SK-N-SH treated with all-trans-retinoic acid at 6 μM for 48 hours (cell line): ENCODE measurements at regions not wholly inside any gene's neighbourhood (a gene's known extent, or its start where the extent isn't known, plus 50 kb on each side); places are given as distances from the start of the nearest gene placed in this dataset.

Experiments used
- ATAC-seq: fragments of 200-7000 bp; cut with Tn5 transposase; 3 replicates; pipeline ENCODE4 v1.9.1; 2020; ENCODE audit warnings: mild to moderate bottlenecking, moderate library complexity
- ARNTL ChIP-seq: fragments of 450-650 bp; formaldehyde crosslinking; IDR thresholded peaks from 2 replicates; pipeline ENCODE4 v1.5.0; 2020; ENCODE audit warnings: low read depth, mild to moderate bottlenecking, moderate library complexity, borderline replicate concordance
- BACH2 ChIP-seq: fragments of 250-450 bp; sonication (Bioruptor Pico); IDR thresholded peaks from 2 replicates; pipeline ENCODE4 v1.9.0; 2021; ENCODE audit warnings: mild to moderate bottlenecking, borderline replicate concordance
- ESRRG ChIP-seq: fragments of 250-450 bp; sonication (Bioruptor Pico); IDR thresholded peaks from 2 replicates; pipeline ENCODE4 v1.6.1; 2021; ENCODE audit warnings: mild to moderate bottlenecking
- GLIS3 ChIP-seq: fragments of 250-450 bp; sonication (Bioruptor Pico); IDR thresholded peaks from 2 replicates; pipeline ENCODE4 v1.5.0; 2020; ENCODE audit warnings: mild to moderate bottlenecking, moderate library complexity
- ISL1 ChIP-seq: fragments of 250-450 bp; sonication (Bioruptor Pico); IDR thresholded peaks from 2 replicates; pipeline ENCODE4 v2.1.2; 2022; ENCODE audit warnings: mild to moderate bottlenecking, moderate library complexity
- OSR1 ChIP-seq: fragments of 250-450 bp; sonication (Bioruptor Pico); IDR thresholded peaks from 2 replicates; pipeline ENCODE4 v1.8.0; 2022; ENCODE audit warnings: moderate library complexity, mild to moderate bottlenecking, inconsistent platforms
- POU6F1 ChIP-seq: fragments of 250-450 bp; sonication (Bioruptor Pico); IDR thresholded peaks from 2 replicates; pipeline ENCODE4 v1.8.0; 2021; ENCODE audit warnings: low read depth, mild to moderate bottlenecking, moderate library complexity, borderline replicate concordance
- PPARA ChIP-seq: fragments of 250-450 bp; sonication (Bioruptor Pico); IDR thresholded peaks from 2 replicates; pipeline ENCODE4 v1.5.0; 2020; ENCODE audit warnings: mild to moderate bottlenecking, borderline replicate concordance
- RARB ChIP-seq: fragments of 250-450 bp; sonication (Bioruptor Pico); IDR thresholded peaks from 2 replicates; pipeline ENCODE4 v1.8.0; 2021; ENCODE audit warnings: mild to moderate bottlenecking, moderate library complexity
- SNAI2 ChIP-seq: fragments of 250-450 bp; sonication (Bioruptor Pico); IDR thresholded peaks from 2 replicates; pipeline ENCODE4 v1.5.0; 2020; ENCODE audit warnings: mild to moderate bottlenecking, moderate library complexity
- TOX ChIP-seq: fragments of 250-450 bp; sonication (Bioruptor Pico); IDR thresholded peaks from 2 replicates; pipeline ENCODE4 v1.8.0; 2021; ENCODE audit warnings: mild to moderate bottlenecking, moderate library complexity, borderline replicate concordance
- TSHZ2 ChIP-seq: fragments of 250-450 bp; sonication (Bioruptor Pico); IDR thresholded peaks from 2 replicates; pipeline ENCODE4 v1.5.0; 2020; ENCODE audit warnings: mild to moderate bottlenecking, moderate library complexity
- ZC3H10 ChIP-seq: fragments of 250-450 bp; sonication (Bioruptor Pico); IDR thresholded peaks from 2 replicates; pipeline ENCODE4 v1.5.1; 2021; ENCODE audit warnings: mild to moderate bottlenecking, moderate library complexity
- ZFP3 ChIP-seq: fragments of 250-450 bp; sonication (Bioruptor Pico); IDR thresholded peaks from 2 replicates; pipeline ENCODE4 v1.5.0; 2020; ENCODE audit warnings: mild to moderate bottlenecking, moderate library complexity
- ZFP30 ChIP-seq: fragments of 450-650 bp; formaldehyde crosslinking; IDR thresholded peaks from 2 replicates; pipeline ENCODE4 v1.5.0; 2022; ENCODE audit warnings: mild to moderate bottlenecking, moderate library complexity
- ZNF565 ChIP-seq: fragments of 450-650 bp; formaldehyde crosslinking; conservative IDR thresholded peaks from 2 replicates; pipeline ENCODE4 v1.5.0; 2020; ENCODE audit warnings: low read depth, mild to moderate bottlenecking, moderate library complexity
- TF ChIP-seq, protein P1 (sequence below): fragments of 250-450 bp; sonication (Bioruptor Pico); IDR thresholded peaks from 2 replicates; pipeline ENCODE4 v1.5.1; 2021; ENCODE audit warnings: mild to moderate bottlenecking, moderate library complexity
- TF ChIP-seq, protein P2 (sequence below): fragments of 250-450 bp; sonication (Bioruptor Pico); IDR thresholded peaks from 2 replicates; pipeline ENCODE4 v1.8.0; 2020; ENCODE audit warnings: mild to moderate bottlenecking, moderate library complexity, borderline replicate concordance

DNA sequence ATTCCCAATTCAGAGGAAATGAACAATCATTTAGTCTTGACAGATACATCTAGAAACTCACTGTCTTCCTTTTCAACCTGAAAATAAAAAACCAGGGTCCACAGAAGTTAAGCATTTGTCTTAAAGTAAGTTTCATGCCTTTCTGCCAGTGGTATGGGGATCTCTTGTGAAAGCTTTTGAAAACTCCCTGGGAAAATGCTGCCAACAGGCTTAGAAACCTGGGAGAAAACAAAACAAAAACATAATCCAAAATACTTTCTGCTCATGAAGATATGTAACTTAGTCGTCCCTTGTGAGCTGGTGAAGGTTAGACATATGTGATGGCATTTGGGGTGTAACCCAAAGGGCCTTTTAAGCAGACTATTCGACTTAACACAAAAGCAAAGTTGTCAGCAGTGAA is 66.4 kb upstream of the ZNF438 start:
- ATAC-seq = no peak
- no peak for TF ChIP-seq ZC3H10 (CRISPR knock-in tag)
- no peak for TF ChIP-seq POU6F1 (CRISPR knock-in tag)
- TF ChIP-seq ARNTL (CRISPR knock-in tag) = no peak
- TF ChIP-seq, protein P1, sequence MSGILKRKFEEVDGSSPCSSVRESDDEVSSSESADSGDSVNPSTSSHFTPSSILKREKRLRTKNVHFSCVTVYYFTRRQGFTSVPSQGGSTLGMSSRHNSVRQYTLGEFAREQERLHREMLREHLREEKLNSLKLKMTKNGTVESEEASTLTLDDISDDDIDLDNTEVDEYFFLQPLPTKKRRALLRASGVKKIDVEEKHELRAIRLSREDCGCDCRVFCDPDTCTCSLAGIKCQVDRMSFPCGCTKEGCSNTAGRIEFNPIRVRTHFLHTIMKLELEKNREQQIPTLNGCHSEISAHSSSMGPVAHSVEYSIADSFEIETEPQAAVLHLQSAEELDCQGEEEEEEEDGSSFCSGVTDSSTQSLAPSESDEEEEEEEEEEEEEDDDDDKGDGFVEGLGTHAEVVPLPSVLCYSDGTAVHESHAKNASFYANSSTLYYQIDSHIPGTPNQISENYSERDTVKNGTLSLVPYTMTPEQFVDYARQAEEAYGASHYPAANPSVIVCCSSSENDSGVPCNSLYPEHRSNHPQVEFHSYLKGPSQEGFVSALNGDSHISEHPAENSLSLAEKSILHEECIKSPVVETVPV = no peak
- no peak for TF ChIP-seq ZFP30 (CRISPR knock-in tag)
- TF ChIP-seq RARB (CRISPR knock-in tag) = no peak
- TF ChIP-seq BACH2 = no peak
- no peak for TF ChIP-seq PPARA (CRISPR knock-in tag)
- TF ChIP-seq TSHZ2 (CRISPR knock-in tag) = no peak
- no peak for TF ChIP-seq ZFP3 (CRISPR knock-in tag)
- no peak for TF ChIP-seq TOX (CRISPR knock-in tag)
- no peak for TF ChIP-seq OSR1

- no peak for ATAC-seq
- no peak for TF ChIP-seq ISL1 (CRISPR knock-in tag)
- no peak for TF ChIP-seq ARNTL (CRISPR knock-in tag)
- TF ChIP-seq RARB (CRISPR knock-in tag) = no peak
- no peak for TF ChIP-seq ZNF565 (CRISPR knock-in tag)
- TF ChIP-seq TSHZ2 (CRISPR knock-in tag) = no peak
- TF ChIP-seq GLIS3 (CRISPR knock-in tag) = no peak
- TF ChIP-seq POU6F1 (CRISPR knock-in tag) = no peak
- no peak for TF ChIP-seq SNAI2
- TF ChIP-seq ZC3H10 (CRISPR knock-in tag) = no peak
Measured at GRCh38 chr10:31099094-31099493, 67.4 kb upstream of the ZNF438 start.

DNA sequence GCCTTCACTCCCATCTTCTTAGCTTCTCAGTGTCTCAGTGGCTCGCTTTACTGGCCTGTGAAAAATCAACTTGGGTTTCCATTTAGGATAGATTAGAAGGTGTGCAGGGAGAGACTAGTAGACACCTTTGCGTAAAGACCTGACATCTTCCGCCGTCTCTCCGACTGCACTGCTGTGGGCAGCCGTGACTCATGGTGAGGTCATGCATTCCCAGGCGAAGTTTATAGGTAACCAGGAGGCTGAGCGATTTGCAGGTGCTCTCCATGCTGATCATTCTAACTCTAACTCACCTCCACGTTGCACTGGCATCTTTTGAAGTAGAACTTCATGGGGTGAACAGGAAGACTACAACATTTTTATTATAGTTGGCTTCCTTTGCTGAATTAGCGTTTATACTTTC is 68.0 kb upstream of the ZNF438 start:
- no peak for ATAC-seq
- TF ChIP-seq GLIS3 (CRISPR knock-in tag) (no peak), ZFP30 (CRISPR knock-in tag) (no peak), TSHZ2 (CRISPR knock-in tag) (no peak), ESRRG (CRISPR knock-in tag) (no peak), OSR1 (no peak), SNAI2 (no peak)
- TF ChIP-seq, protein P2, sequence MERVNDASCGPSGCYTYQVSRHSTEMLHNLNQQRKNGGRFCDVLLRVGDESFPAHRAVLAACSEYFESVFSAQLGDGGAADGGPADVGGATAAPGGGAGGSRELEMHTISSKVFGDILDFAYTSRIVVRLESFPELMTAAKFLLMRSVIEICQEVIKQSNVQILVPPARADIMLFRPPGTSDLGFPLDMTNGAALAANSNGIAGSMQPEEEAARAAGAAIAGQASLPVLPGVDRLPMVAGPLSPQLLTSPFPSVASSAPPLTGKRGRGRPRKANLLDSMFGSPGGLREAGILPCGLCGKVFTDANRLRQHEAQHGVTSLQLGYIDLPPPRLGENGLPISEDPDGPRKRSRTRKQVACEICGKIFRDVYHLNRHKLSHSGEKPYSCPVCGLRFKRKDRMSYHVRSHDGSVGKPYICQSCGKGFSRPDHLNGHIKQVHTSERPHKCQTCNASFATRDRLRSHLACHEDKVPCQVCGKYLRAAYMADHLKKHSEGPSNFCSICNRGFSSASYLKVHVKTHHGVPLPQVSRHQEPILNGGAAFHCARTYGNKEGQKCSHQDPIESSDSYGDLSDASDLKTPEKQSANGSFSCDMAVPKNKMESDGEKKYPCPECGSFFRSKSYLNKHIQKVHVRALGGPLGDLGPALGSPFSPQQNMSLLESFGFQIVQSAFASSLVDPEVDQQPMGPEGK (CRISPR knock-in tag) = no peak
